Stimulated activated naive CD8-positive, alpha-beta T cell treated with anti-CD3 and anti-CD28 coated beads, Interleukin-15, Interleukin-2, amounts not matched to agents 100 U/mL and 50 U/mL, for 24 hours (primary cell): ENCODE measurements at regions not wholly inside any gene's neighbourhood (a gene's known extent, or its start where the extent isn't known, plus 50 kb on each side); places are given as distances from the start of the nearest gene placed in this dataset.

ENCODE experiments used
- ATAC-seq: fragments of 150-1000 bp; cut with Tn5 transposase; one replicate; pipeline ENCODE4 v1.10.0; 2021
- DNase-seq: peaks from one replicate; pipeline ENCODE4 v3.0.0; 2021

DNA sequence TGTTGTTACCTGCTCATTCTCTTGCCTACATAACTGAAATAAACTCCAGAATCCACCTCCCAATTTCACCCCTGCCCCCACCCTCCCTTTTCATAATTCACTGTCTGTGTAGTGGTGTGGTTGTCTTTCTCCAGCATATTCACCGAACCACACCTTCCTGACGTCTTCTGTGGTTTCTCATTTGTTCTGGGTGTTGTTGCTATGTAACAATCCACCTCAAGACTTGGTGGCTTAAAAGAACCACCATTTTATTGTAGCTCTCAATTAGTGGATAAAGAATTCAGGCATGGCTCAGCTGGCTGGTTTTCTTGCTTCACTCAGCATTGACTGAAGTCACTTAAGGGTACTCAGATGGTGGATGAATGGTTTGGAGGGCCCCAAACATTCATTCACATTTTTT is 229.8 kb downstream of the MAF start:
- ATAC-seq = no peak
- DNase-seq = no peak

DNA sequence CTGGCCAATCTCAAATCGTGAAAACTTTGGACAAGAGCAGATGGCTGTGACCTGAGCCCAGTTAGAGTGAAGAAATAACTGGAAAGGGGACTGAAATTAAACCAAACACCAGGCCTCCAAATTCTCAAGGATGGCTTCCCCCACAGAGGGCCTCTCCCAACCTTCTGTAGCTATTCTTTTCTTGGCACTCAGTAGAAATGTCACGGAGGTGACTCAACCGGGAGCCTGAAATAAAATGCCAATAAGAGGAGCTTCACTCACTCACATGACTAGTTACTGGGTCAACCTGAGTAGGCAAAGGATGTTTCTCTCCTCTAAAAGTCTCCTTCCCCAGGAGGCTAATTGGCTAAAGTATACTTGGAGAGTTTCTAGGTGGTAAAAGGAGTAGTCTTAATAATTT is 230.7 kb downstream of the MAF start:
- ATAC-seq = no peak
- no peak for DNase-seq

DNA sequence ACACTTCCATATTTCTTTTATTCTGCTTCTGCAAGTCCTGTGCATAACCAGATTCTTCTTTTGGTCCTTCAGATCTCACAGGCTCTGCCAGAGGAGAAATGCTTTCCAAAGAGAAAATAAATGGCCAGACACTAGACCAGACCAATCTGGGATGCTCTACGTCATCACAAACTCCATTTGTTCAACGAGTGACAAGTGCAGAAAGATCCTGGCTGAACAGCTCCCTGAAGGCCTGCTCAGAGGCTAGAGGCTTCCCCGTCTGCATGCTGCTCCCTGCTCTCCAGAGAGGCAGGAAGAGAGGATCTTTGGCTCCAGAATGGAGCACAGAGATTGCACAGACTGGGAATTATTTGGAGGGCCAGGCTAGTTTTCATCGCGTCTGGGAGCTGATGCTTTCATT is 232.7 kb downstream of the MAF start:
- DNase-seq (no peak), ATAC-seq (no peak)

DNA sequence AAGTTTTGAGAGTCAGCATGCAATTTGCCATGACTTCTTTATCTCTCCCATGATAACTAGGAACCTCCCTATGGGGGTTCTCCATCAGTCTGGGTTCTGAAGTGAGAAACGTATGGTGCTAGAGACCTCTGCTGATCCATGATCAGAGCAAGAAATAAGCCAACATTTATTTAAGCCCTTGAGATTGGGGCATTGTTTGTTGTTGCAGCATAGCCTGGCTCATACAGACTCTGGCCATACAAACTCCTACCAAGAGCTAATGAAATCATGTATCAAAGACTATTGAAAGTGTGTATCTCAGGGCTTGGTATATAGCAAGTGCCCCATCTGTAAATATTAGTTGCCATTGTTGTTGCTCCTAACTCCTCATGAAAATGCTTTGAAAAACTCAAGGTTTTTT is 233.9 kb downstream of the MAF start:
- DNase-seq (no peak), ATAC-seq (no peak)

DNA sequence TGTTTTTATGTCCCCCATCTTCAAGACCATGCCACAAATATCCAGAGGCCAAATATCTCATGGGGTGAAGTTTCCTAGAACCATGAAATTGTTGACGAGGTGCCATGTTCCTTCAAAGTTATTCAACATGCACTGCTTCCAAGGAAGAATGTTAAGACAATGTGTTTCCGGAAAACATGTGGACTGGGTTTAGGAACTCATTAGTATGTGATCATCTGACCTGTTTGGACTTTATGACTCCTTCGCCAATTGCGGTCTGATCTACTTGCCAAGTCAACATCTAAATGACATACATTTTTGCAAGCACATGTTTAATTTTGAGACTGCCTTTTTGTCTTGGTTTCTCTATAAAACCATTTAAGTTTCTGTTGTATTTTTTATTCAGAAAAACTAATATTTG is 234.8 kb downstream of the MAF start:
- DNase-seq (no peak), ATAC-seq (no peak)

DNA sequence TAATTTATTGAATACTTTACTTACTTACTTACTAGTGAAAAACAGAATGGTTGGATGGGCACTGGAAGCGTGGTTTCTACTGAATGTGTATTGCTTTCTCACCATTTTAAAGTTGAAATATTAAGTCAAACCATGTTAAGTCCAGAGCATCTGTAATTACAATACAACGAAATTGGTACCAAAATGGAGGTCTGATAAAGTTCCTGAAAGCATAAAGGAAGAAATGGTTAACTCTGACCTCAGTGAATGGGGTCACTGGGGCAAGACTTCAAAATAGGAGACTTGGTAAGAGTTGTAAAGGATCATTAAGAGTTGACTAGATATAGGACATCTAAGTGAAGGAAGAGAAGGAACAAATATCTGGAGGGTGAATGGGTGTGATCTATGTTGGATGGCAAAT is 237.1 kb downstream of the MAF start:
- DNase-seq = no peak
- ATAC-seq = no peak

DNA sequence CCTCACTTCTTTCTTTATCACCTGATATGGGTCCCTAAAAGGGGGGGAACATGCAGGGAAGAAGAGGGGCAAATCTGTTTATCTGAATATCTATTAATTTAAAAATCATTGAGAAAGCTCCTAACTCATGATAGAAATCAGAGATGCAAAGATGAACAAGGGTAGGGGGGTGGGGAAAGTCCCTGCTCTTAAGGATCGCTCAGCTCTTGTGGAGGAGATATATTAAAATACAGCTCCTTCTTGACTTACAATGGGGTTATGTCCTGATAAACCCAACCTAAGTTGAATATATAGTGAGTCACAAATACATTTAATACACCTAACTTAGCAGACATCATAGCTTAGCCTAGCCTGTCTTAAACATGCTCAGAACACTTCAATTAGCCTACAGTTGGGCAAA is 237.5 kb downstream of the MAF start:
- no peak for DNase-seq
- ATAC-seq = no peak

DNA sequence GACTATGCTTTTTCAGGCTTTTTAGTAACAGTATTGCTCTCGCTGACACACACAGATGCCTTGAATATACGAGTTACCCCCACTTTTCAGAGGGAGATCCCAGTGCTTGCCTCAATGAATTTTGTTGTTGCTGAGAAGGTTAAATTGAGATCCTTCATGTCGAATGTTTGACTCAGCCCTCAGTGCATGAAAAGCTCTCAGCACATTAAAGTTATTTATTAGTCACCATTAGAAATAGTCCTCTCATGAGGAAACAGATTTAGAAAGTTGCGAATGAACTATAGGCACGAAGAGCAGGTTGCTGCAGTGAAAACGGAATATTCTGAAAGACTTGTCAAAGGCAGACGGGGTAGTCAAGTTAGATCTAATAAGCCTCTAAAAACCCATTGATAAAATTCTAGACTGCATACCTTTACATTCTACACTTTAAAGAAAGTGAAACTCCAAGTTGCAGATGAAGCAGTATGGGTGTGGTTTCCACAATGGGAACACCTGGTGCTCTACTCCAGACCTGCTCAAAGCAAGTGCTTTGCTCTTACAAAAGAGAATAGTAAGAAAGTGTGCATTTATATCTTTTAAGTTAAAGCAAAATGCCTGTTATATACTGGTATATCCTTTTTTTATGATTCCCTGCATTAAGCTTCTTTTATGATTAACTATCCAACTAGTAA is 238.1 kb downstream of the MAF start:
- ATAC-seq (no peak), DNase-seq (no peak)

DNA sequence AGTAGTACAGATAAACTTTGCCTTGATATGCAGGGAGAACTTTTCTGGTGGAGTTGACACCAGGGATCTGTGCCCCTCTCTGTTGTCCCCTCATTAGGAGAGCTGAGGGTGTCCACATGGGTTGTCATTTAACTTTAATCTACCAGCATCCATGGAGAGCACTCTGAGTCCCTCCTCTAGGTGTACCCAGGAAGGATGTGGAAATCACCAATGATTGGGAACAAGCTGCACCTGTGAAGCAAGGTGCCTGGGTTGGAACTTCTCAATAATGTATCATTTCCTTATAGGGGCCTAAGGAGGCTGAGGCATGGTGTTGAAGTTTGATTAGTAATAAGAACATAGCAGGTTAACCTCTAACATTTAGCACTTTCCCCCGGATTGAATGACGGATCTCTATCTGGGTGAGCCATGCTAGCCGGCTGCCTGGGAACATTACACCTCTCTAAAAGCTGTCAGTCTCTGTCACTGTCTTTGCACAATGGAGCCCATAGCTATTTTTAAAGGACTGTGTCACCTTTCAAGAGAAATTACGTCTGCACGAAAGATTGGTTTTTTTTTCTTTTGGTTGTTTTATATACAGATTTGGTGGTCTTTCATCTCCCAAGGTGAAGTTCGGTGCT is 239.3 kb downstream of the MAF start:
- no peak for DNase-seq
- ATAC-seq = no peak

DNA sequence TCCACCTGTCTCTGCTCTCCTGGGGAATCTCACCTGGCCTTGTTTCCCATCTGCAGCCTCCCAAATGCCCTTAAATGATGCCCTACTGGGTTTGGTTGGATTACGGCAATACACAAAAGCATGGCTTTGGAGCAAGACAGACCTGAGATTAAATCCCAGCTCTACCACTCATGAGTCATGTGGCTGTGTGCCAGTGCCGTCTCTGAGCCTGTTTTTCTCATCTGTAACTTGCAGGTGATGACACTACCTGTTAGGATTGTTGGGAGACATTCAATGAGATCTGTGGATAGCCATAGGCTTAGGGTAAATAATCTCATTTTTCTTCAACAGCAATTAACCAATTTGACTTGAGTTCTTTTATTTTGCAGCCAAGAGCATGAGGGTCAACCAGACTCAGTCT is 240.3 kb downstream of the MAF start:
- DNase-seq (no peak), ATAC-seq (no peak)

DNA sequence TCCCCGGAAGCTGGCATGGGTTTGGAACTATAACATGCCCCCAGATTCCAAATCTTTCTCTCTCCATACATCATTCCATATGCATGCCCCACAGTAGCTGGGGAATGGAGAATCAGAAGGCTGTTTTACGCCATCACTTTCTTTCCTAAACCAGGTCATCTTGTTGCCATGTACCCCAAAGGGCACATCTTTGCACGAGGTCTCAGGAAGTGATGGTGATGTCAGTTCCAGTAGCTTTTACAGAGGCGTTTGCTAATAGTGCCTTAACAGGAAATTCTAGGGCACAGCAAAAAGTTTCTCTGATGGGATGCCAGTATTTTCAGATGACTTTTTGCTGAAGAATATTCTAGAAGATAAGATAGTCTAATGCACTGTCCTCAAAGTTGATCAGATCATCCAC is 241.5 kb downstream of the MAF start:
- ATAC-seq (no peak), DNase-seq (no peak)

DNA sequence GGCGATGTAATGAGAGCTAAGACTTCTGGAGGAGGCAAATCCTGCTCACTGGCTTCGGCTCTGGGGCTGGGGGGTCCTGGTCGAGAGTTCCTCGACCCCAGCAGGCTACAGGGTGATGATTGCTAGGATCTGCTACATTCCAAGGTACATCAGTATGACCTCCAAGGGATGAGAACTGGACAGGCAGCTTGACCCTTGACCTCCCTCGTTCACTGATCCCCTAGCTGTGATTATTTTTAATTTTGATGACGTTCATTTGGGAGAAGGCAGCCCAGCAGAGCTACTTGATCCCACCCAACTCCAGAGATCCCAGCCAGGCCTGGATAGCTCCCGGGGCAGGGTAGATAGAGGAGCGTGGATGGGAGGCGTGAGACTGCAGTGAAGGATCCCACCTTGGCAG is 242.3 kb downstream of the MAF start:
- ATAC-seq = no peak
- DNase-seq = no peak

DNA sequence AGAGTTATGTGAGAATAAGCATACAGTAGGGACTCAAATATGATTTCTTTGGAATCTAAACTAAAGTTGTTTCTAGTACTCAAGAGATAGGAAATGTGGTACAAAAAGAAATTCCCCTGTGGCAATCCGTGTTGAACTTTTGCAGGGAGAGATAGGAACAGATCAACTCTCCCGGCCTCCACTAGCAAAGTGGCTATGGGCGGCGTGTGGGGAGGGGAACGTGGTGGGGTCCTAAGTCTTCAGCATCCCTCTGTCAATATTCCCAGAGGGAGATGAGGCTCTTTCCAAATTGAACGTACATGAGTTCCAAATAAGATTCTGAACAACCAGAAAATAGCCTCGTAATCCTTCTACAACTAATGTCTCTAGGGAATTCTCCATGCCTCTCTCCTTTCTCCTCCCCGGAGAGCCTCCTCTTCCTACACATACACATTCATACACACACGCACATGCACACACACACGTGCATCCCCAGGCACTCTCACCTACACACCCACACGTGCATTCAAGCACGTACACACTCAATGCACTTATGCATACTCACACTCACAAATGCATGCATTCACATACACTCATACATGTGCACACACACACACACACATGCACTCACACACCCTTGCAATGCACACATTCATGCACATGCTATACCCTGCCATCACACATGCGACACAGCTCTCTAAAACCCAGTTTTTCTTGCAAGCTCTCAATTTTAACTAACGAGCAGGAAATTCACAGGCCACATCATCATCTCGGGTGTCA is 244.8 kb downstream of the MAF start:
- no peak for DNase-seq
- ATAC-seq = no peak

DNA sequence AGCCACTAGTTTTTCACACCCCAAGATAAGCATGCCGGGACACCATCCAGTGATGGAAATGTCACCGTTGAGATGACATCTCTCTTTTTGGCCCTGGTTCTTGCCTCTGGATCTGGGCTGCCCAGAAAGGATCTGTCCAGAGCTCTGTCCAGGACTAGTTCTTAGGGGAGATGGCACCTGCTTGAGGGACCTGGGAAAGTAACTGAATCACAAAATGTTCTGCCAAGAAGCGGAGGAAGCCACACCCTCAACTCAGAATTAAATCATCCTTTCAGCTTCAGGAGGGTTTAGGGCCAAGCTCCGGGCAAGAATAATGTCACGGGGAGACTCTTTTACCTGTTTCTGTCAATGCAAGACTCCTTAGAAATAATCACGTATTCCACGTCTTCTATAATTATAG is 248.6 kb downstream of the MAF start:
- ATAC-seq = no peak
- DNase-seq = no peak

DNA sequence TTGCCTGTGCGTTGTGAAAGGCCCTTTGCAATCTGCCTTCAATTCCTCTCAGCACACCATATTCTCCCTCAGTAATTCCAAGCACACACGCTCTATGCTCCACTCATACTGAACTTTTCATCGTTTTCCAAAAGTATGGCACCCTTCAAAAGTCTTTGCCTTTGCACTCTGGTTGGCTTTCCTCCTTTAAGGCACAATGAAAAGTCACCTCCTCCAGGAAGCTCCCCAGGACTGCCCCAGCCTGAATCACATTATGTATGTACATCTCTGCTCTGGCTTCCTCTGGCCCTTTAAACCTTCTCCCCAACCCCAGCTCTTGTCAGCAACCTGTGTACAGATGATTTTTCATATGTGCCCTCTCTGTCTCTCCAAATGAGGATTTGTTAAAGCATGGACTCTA is 250.7 kb downstream of the MAF start:
- ATAC-seq (no peak), DNase-seq (no peak)

DNA sequence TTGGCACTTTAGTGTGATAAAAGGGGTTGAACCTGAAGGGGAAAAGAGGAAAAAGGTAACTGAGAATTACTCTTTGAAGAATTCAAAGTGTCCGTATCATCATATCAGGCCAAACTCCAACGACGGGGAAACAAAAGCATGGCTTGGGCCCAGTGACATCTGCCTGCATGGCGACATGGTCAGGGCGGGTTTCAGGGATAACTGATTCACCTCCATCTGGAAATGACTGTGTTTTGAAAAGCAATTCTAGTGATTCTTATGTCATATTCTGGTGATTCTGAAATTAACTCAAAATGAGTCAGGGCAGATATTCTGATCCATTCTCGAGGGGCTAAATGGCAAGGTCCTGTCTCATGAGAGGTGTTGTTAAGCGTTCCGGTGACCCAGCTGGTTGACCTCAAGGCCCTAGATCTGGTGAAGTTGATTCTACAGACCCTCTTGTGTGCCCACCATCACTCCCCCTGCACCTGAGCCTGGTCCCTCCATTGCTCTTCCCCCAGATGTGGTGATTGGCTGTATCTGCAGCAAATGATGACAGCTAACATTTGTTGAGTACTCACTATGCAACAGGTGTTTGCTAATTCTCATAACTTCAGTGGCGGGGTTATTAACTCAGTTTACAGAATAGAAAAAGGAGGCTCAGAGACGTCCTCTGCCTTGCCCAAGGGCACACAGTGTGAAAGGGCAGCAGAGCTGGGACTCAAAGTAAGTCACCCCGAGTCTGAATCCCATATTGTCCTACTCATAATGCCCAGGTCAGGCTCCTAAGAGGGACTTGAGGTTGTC is 251.8 kb downstream of the MAF start:
- ATAC-seq (no peak), DNase-seq (no peak)

DNA sequence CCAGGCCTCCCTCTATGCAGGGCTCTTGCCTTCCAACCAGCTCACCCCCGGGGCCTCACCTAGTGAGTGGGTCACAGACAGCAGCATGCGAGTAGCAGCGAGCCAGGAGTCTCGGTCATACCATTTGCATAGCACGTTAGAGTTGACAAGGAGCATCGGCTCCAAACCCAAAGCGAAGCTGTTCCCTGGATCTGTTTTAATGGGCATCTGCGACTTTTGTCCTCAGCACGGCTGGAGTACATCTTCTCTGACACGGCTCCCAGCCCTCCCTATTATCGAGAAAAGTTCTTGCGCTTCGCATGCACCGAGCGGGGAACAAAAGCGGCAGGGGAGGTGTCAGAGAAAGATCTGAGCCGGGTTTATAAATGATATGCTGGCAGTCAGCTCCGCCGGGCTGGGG is 253.3 kb downstream of the MAF start:
- DNase-seq (no peak), ATAC-seq (no peak)

DNA sequence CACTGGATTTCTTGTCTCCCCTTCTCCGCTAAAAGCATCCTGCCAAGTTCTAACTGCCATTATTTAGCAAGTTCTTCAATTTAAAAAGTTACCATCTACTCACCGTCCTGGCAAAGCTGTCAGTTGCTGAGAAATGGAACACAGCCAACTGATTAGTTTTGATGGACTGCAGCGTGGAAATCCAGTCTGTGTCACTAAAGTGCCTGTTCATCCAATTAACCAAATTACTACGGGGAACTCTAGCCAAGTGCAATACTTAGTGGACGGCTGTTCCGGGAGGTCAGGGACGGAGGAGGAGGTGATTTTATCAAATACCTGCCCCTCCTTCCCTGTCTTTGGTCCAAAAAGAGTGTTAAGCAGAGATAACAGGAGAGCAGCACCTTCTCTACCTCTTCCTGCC is 260.7 kb downstream of the MAF start:
- DNase-seq = no peak
- no peak for ATAC-seq

DNA sequence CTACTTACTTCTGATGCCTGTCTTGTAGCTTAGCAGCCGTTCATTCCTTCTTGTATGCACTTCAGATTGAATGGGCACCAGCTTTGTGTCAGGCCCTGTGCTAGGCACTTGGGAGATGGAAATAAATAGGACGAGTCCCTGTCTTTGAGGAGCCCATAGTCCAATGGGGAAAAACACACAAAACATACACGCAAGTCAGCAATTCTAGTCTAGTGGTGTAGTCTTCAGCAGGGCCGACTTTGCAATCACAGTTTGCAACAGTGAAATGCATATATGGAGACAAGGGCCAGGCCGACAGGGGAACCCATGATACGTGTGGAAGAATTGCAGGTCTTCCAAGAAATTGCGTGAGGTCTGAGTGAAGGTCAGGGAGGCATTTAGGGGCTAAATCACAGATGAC is 262.6 kb downstream of the MAF start:
- no peak for ATAC-seq
- DNase-seq = no peak

DNA sequence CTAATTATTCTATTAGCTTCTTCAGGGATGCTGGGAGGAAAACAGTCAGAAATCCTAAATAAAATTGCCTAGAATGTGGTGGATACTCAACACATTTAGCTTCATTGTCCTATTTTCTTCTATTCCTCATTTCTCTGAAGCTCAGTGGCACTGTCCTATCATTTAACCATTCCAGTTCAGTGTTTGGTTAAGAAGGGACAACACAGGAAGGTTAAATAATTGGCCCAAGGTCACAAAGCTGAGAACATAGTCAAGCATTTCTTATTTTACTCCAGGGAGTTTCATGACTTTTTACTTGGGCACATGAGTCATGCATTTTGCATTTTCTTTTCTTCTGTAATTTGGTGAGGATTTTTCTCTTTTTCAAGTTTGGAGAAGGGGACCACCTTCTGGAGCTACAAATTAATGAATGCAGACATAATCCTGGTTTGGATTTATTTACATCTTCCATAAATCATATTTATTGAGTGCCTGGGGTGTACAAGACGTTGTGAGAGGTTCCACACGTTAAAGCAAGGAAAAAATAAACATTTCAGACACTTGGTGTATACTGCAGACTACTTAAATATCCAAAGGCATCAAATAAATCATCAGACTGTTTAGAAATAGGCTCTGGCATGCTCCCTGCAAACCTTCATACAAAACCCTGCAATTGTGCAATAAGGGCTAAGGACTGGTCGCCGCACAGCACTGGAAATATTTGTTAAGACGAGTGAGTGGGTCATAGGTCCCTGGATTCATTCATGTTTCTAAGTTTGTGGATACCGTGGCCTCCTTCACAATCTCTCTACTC is 263.9 kb downstream of the MAF start:
- DNase-seq = no peak
- ATAC-seq = no peak

DNA sequence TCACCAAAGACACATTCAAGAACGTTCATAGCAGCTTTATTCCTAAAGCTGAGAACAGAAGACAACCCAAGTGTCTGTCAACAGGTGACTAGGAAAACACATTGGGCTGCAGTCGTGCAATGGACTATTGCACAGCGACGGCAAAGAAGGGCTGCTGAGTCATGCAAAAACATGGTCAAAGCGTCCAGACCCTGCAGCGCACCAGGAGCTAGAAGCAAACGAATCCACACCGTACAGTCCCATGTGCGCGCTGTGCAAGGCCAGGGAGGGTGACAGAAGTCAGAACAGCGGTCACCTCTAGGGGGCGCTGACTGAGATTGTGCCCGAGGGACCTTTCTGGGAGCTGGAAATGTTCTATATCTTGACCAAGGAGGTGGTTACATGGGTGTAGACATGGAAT is 266.4 kb downstream of the MAF start:
- DNase-seq (peak; percentile 51), ATAC-seq (no peak)

DNA sequence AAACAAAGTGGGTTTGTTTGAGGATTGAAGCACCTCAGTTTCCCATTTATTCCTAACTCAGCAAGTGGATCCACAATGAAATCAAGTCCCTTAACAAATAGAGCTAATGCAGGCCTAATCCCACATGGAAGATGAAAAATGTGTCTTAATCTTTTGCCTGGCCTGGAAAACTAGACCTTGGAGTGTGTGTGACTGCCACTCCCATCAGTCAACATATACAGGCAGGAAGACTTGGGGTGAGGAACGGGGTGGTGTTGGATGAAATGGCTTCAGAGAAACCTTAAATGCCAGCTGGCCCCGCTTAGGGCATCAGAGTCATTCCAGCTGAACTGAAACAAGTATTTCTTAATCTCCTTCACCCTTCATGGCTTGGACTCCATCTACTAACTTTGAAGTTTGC is 269.5 kb downstream of the MAF start:
- DNase-seq (no peak), ATAC-seq (no peak)
